GM19240 (cell line): ENCODE measurements at regions not wholly inside any gene's neighbourhood (a gene's known extent, or its start where the extent isn't known, plus 50 kb on each side); places are given as distances from the start of the nearest gene placed in this dataset.

Source experiments
- DNase-seq: peaks from one replicate; pipeline ENCODE4 v3.0.0; 2011; ENCODE audit warnings: low spot score; ENCODE audit not compliant: insufficient read length

DNA sequence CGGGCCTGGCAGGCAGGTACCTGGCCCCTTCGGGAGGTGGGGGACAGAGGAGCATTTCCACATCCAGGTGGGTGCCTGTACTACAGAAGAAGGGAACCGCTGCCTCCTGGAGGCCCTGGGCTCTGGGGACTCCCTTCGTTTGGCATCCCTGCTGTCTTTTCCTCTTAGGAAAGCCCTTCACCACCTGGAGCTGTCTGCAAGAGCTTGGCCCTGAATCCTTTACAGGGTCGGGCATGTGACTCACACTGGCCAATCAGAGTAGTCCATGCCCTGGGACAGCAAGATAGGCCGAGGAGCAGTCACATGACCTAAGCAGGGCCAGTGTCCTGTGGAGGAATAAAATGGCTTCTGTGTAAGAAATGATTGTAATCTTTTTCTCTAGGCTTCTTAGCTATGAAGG lies 224.9 kb downstream of the ANKRD60 start:
- DNase-seq = no peak

DNA sequence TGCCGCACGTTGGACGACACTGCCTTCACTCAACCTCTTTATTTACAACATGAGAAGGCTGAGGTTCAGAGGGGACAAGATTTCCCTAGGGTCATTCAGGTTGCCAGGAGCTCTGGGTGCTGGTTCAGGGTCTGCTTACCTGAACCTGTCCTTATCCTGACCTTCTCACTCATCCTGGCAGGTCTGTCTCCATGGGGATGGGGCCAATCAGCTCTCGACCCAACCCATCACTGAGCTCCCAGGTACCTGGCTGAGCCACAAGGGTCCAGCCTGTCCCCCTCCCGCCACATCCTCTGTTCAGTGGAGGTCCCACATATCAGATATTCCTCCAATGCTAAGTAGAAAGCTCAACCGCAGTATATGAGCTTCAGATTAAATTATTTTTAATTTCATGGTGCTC lies 225.6 kb downstream of the ANKRD60 start:
- DNase-seq = no peak

DNA sequence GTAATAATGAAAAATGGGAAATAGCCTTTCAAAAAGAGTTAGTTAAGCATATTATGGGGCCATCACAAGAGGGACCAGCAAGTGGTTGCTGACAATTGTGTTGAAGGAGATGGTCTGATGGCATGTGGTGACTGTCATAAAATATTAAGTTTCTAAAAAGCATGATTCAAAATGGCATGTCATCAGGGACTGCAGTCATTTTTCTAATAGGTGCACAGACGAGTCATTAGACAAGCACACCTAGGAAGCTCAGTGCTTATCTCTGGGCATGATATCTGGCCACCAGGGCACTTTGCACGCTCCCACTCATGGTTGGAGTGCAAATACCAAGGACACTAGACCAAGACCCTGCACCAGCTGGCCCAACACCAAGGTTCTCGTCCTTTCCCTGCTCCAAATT lies 226.5 kb downstream of the ANKRD60 start:
- no peak for DNase-seq

DNA sequence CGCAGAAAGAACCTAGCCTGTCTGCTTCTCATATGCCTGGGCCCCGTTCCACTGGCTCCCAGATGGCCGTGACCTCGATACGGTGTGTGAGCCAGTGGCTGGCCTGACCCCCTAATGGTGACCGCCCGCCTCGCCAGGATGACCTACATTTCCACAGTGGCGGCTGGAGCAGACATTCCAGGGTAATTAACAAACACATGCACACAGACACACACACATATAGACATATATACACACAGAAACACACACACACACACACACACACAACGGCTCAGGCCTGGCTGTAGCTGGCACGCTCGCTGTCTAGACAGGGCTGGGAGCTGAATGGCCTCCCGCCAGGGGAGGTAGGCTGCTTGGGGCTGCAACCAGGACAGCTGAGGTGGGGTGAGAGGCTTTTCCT lies 227.1 kb downstream of the ANKRD60 start:
- DNase-seq = no peak

DNA sequence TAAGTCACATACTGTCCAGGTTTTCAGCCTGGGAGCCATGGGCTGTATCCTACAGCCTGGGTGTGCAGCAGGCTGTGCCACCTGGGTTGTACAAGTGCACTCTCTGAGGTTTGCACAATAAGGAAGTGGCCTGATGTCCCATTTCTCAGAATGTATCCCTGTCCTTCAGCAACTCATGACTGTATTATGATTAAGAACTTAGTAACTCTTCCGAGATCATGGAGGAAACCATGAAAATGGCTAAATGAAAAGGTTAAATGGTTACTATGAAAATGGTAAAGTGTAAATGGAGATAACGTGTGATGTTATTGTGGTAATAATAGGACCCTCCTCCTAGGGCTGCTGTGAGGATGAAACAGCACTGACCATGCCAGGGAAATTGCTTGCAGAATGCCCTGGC lies 227.6 kb downstream of the ANKRD60 start:
- DNase-seq = no peak

DNA sequence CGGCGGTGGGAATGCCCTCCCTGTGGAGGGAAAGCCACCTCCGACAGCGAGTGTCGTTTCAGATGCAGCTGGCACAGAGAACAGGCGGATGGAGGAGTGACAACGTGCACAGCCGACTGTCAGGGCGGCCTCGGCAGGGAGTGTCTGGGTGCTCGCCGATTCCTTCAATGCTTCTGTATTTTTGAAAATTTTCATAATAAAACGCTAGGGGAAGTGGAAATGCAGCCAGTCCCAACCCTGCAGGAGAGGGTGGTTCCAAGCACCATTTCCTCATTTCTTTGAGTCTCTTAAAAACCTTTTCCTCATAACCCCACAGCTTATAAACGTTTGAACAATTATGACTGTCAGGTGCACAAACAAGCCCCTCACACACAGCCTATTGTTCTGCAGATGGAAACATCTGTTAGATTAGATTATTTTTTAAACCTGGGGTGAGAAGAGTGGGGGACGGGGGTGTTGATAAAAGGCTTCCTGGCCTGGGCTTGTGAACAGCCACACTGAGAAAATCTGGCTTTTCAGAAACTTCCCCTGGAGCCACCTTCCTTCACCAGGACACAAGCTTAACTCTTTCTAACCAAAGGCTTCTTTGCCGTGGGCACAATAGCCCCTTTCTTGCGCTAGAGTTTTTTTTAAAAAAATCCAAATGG lies 228.9 kb downstream of the ANKRD60 start:
- DNase-seq = no peak

DNA sequence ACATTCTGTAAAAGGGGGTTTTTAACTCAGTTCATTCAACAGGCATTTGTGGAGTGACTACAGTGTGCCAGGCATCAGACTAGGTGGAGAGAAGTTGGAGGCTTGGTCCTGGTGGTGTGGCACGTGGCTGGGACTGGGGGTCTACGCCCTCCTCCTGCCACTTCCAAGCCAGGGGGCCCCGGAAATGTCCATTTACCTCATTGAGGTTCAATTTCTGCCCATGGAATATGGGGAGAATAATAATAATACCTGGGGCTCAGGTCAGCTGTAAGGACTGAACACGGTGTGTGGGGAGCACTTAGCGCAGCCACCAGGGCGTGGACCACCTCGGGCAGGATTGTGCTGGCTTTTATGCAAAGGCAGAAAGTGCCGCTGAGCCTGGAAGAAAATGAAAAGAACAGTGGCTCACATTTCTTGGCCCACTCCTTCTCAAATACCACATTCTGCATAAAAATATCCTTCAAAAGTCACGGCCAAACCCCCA lies 229.4 kb downstream of the ANKRD60 start:
- no peak for DNase-seq

DNA sequence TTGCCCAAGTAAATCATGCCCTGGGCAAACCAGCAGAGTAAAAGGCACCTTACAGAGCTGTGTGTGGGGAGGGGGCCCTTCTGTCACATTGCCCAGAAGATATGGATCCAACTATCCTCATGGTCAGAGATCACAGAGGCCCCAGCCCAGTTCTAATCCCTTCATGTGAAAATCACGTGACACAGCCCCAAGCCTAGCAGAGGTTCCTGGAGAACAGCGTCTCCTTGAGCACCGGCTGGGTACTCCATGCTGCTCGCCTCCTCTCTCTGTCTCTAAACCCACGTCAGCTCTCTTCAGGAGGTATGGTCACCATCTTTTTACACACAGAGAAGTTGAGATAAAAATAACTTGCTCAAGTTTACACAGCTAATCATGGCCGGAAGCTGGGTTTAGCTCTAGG lies 230.2 kb downstream of the ANKRD60 start:
- DNase-seq = no peak

DNA sequence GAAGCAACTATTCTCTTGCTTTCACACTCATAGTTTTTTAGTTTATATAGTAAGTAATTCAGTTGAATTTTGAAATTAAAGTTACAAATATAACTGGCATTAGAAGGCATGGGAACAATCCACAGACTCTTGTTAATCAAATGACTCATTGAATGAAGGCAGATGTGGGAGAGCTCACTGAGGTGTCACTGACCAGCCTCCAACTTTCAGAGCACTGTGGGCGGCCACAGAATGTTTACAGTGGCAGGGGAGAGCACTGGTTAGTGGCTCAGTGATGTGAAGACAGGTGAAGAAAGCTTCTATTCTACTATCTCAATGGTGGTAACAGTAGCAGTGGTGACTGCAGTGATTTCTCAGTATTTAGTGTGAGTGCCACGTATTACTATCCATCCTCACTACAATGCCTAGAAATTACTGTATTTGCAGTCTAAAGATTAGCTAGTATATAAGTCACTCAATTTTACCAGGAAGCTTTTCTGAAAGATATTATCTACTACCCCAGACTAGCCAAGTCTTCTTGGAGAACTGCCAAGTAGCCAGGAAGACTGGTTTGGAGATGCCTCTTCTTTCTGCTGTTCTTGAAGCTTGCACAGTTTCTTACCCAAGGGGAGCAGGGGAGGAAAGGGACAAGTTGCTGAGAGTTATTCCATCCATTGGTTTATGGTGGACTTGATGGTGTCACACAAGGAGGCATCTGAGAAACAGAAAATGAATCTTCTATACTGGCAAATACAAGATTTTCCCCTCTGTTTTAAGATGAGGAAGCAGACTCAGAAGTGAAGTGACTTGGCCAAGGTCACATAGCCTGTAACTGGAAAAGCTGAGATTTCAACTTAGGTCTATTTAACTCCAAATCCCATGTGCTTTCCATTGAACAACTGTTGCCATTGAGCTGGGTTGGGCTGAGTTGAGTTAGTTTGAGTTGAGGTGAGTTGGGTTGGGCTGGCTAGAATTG lies 231.2 kb downstream of the ANKRD60 start:
- no peak for DNase-seq

DNA sequence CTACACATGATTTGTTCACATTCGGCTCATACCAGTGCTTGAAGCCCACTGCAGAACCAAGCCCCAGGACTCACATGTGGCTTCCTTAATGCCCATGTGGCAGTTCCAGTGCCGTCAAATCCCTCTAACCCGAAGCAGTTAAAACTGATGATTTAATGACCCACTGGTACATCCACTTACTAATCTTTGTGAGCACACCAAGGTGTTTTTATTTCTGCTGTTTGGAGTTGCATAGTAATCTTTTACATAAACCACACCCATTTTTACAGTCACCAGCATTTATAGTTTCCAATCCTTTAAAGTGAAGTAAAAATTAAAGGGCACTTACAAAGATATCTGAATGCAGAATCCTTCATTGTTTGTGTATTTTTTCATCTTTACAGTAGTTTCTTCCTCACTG lies 232.0 kb downstream of the ANKRD60 start:
- no peak for DNase-seq

DNA sequence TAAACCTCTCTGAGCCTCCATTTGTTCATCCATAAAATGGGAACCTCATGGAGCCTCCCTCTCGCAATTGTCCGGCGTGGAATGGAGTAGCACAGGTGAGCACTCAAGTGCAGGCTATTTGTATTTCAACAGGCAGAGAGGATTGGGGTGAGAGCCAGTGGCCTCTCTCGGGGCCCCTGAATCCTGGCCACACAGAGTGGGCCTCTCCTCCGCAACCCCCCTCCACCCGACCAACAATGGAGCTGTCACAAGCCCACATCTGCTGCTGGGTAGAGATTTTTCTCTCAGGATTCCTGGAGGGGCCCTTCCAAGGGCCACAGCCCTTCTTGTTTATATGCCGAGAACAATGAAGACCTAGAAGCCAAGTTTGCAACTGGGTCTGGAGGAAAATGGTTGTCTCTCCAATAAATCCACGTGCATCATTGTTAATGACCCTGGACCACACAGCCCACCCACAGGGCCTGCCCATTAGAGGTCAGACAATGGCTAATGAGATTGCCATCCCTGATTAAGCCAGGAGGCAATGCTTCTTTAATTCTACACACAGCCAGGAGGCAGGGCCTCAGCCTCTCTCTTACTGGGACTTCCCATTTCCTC lies 233.0 kb downstream of the ANKRD60 start:
- DNase-seq = no peak

DNA sequence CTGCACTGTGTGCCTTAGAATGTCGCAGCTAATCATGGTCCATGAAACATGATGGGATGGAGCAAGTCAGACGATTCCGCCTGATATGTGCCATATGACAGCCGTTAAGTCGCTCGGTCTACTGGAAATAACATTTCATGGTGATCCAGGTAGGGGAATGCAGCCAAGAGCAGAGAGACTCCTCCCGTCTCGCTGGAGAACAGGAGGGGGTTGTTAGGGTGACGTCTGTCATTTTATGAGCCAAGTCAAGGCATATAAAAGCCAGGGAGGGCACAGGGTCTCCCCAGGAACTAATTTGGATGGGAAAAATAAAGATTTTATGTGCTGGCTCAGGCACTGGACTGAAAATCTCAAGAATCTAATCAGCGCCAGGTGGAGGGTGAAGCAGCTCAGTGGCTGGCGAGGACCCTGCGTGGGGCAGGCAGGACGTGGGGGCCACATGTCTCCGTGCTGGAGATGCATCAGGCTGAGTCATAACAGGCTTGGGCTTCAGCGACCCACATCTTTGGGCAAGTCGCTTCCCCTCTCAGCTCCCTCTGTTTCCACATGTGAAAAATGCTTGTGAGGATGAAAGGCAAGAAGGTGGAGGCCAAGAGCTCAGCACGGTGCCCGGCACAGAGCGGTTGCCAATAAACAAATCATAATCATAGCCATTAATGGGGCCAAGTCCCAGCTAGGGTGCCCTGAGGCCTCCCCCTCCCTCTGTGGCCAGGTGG lies 234.6 kb downstream of the ANKRD60 start:
- DNase-seq = no peak

DNA sequence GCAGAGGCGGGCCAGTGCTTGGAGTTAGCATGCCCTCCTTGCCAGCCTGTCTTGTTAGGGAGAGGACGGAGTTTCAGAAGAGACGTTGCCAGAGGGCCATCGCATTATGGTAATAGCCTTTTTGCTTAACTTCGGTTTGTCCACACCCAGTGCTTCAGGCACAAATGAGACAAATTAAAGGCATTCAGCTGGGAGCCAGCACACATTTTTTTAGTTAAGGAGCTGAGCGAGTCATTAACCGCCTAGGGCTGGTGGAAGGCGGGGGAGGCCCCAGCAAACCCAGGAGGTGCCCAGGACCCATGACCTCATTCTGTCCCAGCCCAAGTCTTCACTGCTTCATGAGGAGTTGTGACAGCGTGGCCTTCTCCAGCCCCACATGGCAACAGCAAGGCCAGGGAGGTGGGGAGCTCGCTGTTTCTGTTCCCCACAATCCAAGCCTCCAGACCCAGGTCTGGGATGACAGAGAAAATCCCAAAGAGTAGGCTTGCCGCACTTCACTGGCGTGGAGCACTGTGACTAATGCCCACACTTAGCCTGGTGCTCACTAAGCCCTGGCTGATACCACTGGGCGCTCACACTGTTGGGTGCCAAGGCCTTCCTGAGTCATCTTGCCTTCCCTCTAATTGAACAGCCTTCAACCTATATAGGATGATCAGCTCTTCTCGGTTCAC lies 237.1 kb downstream of the ANKRD60 start:
- no peak for DNase-seq

DNA sequence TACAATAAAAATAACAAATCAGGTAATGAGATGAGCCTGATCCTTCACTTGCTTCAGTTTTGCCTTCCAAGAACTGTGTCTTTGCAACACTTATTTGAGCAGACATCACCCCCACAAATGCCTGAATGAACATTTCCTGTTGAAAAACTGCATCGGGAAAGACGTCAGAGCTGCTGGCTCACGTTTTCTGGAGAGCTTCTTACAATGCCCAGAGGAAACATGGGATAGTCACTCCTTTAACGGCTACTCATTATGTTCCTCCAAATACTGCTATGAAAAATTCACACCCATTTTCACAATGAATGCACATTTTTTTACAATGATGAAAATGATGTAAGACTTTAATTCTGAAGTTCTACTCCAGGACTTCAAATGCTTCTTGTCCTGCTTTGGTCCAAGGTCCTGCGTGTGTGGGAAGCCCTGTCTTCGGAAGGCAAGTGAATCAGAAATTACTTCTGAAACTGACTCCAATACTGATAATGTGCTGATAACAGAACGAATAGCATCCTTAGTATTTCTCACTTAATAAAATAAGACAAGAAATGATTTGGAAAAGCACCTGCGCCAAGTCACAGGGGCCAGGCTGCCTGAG lies 238.0 kb downstream of the ANKRD60 start:
- DNase-seq = no peak

DNA sequence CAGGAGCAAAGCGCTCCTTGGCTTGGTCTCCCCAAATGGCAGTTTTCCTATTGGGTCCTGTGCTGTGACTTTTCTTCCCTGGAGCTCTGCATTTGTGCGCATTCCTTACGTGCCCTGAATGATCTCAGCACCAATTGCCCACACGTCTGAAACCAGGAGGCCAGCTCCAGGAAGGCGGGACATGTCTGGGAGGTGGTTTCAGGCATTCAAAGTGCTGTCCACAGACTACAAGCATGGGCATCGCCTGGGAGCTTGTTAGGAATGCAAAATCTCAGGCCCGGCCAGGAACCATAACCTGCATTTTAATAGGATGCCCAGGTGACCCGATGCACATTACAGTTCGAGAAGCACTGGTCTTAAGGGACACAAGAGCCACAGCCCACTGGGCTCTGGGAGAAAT lies 239.6 kb downstream of the ANKRD60 start:
- DNase-seq = no peak

DNA sequence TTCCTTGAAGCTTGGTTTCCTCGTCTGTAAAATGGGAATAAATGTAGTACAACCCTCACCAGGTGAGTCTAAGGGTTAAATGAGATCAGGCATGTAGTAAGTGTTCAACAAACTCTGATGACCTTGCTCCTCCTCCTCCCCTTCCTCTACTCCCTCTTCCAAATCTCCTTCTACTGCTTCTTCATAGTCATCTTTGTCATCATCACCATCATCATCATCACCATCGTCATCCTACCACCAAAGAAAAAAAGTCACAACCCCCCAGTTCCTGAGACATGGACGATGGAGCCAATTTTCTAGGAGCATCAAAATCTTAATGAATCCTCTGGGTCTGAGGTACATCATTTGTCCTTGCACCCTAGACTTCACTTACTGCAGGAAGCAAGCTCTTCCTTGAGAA lies 240.0 kb downstream of the ANKRD60 start:
- no peak for DNase-seq

DNA sequence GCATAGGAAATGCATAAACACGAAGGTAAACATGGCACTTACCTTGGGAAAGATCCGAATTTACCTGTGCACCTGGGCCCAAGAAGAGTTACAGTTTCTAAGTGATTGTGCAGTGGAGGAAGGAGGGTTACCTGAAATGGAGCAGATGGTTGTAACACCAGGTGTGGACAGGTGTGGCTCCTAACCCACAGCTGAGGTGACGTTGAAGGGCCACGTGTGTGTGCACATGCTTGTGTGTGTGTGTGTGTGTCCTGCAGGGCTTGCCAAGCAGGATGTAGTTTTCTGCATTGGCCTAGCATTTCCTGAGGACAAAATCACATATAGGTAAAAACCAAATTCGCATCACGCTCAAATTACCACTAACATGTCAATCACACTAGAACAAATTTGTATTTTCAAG lies 240.8 kb downstream of the ANKRD60 start:
- DNase-seq = no peak

DNA sequence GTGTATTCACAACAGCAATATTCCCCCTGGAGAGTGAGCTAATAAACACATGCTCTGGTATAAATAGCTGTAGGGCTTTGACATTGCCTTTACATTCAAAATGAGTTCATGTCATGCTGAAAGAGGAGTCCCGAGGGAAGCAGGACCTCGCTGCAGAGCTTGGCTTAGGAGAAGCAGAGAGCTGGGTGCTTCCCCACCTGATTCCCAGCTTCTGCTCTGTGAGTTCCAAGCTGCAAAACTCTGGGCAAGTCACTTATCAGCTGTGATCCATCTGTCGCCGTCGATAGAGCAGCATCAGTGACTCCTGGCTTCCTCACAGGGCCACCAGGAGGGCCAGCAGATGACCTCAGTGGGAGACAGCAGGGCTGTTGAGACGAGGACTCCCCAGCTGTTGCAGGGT lies 241.8 kb downstream of the ANKRD60 start:
- DNase-seq = no peak

DNA sequence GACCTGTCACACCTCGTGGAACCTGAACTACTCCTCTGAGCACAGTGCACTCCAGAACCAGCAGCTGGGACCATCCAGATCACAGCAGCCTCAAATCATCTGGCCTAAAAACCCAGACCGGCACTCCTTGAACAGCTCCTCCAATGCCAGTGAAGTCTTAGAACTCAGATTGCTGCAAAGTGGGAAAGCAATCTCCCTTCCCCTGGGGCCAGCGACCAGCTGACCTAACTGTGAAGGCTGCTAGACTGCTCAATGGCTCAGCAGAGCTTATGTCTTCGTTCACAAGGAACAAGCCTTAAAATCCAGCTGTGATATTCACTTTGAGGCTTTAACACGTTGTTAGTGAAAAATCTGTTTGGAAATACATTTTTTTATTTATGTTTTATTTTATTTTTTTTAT lies 243.2 kb downstream of the ANKRD60 start:
- no peak for DNase-seq

DNA sequence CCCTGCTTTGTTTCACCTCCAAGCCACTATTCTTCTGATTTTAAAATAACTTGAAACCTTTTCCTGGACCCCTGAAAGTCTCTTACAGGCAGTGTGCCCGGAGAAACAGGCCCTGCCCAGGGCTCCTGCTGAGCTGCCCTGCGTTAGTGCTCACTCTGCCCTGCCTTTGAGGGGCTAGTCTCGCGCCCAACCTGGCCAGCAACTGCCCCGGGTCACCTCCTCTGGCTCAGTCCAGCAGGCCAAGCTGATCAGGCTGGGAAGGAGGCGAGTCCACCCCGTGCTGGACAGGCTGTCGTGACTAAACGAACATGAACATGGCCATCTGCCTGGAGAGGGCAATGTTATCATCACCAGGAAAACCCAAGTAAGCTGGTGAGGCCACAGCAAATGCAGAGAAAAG lies 245.4 kb downstream of the ANKRD60 start:
- DNase-seq = no peak

DNA sequence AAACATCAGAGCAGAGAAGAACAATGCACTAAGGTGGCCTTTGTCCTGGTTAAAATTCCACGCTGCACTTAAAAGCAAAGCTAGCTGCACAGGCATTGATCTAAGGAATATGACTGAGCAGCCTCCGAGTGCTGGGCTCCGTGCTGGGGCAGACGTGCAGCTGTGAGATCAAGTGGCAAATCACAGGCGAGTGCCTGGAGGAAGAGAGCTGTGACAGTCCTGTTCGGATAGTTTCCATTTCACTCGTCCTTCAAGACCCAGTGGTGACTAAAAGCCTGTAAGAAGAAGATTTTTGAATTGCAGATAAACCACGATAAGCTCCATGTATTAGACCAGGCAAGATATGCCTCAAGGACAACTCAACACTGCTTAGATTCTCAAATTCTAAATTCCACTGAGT lies 247.9 kb downstream of the ANKRD60 start:
- DNase-seq = no peak
